OCI-LY3 (cell line): ENCODE measurements at regions not wholly inside any gene's neighbourhood (a gene's known extent, or its start where the extent isn't known, plus 50 kb on each side); places are given as distances from the start of the nearest gene placed in this dataset.

Source experiments
- H2AFZ ChIP-seq: fragments of 200-600, 300-600 bp; shearing (Covaris generic); 2 replicates; pipeline ENCODE4 v1.6.0; 2014; ENCODE audit warnings: antibody characterized with exemption, low read depth, low read length
- H3K27ac ChIP-seq: fragments of 200-600, 300-600 bp; sonication (generic); 2 replicates; pipeline ENCODE4 v1.5.1; 2014; ENCODE audit warnings: mild to moderate bottlenecking, low read length, moderate library complexity, mixed read lengths
- H3K27me3 ChIP-seq: fragments of 200-600, 300-600 bp; sonication (generic); 2 replicates; pipeline ENCODE4 v1.6.1; 2014; ENCODE audit warnings: low read depth, low read length, mixed read lengths
- H3K36me3 ChIP-seq: fragments of 200-600, 300-600 bp; sonication (generic); replicated peaks from 2 replicates; pipeline ENCODE3; 2014; ENCODE audit warnings: low read depth, low read length, mixed read lengths
- H3K4me1 ChIP-seq: fragments of 300-600, 200-600 bp; sonication (generic); 2 replicates; pipeline ENCODE4 v1.6.1; 2014; ENCODE audit warnings: low read length, mixed read lengths
- H3K4me2 ChIP-seq: fragments of 200-600, 300-600 bp; sonication (generic); 2 replicates; pipeline ENCODE4 v1.6.1; 2014; ENCODE audit warnings: low read length, mixed read lengths
- H3K4me3 ChIP-seq: fragments of 300-600, 200-600 bp; sonication (generic); 2 replicates; pipeline ENCODE4 v1.5.1; 2014; ENCODE audit warnings: antibody characterized with exemption, mild to moderate bottlenecking, low read length, moderate library complexity
- H3K79me2 ChIP-seq: fragments of 300-600, 200-600 bp; shearing (Covaris generic); 2 replicates; pipeline ENCODE4 v1.6.1; 2014; ENCODE audit warnings: mild to moderate bottlenecking, low read length, mixed read lengths
- H3K9ac ChIP-seq: fragments of 300-600, 200-600 bp; shearing (Covaris generic); 2 replicates; pipeline ENCODE4 v1.6.0; 2014; ENCODE audit warnings: mild to moderate bottlenecking, low read length, moderate library complexity
- H3K9me3 ChIP-seq: fragments of 200-600, 300-600 bp; shearing (Covaris generic); 2 replicates; pipeline ENCODE4 v1.6.1; 2014; ENCODE audit warnings: low read length, mixed read lengths; ENCODE audit not compliant: insufficient read depth
- H4K20me1 ChIP-seq: fragments of 200-600, 300-600 bp; sonication (generic); 2 replicates; pipeline ENCODE4 v1.6.1; 2016; ENCODE audit warnings: low read length, mixed read lengths; ENCODE audit not compliant: insufficient read depth
- EZH2phosphoT487 ChIP-seq: fragments of 200-600 bp; shearing (Covaris generic); IDR thresholded peaks from 2 replicates; pipeline ENCODE4 v1.6.1; 2018; ENCODE audit warnings: antibody characterized with exemption, mixed run types, low read depth
- TF ChIP-seq, protein P1 (sequence below): fragments of 200-600, 300-600 bp; sonication (generic); IDR thresholded peaks from 2 replicates; pipeline ENCODE4 v1.5.1; 2014; ENCODE audit warnings: antibody characterized with exemption, low read length, low read depth

DNA sequence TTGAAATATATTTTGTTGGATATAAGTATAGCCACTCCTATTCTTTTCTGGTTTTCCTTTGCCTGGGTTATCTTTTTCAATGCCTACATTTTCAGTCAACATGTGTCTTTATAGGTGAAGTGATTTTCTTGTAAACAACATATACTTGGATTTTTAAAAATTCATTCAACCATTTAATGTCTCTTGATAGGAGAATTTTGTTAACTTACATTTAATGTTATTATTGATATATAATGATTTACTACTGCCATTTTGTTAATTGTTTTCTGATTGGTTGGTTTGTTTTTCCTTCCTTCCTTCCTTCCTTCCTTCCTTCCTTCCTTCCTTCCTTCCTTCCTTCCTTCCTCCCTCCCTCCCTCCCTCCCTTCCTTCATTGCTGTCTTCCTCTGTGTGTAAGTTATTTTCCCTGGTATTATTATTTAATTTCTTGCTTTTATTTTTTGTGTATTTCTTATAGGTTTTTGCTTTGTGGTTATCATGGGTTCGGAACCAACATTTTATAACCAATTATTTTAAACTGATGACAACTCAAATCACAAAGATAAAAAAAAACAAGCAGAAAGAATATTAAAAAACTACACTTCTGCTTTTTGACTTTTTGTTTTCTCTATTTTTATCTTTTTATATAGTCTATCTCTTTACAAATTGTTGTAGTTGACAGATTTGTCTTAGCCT lies 330.1 kb upstream of the GRID2 start:
- no peaks in the 10 kb centered on the region for H3K4me1 ChIP-seq
- no peaks in the 10 kb centered on the region for H3K27me3 ChIP-seq
- no peak overlapping the region for H3K9ac ChIP-seq
- no peak overlapping the region for H3K4me3 ChIP-seq
- no peak overlapping the region for H3K27ac ChIP-seq
- H3K9me3 ChIP-seq = 0 out of 2 replicates have a peak, but pooled peaks cover 3% of the 10 kb centered on the region
- no peaks in the 10 kb centered on the region for H3K36me3 ChIP-seq
- no peak overlapping the region for H2AFZ ChIP-seq
- no peaks in the 10 kb centered on the region for H4K20me1 ChIP-seq
- TF ChIP-seq EZH2phosphoT487 = no peak
- TF ChIP-seq, protein P1, sequence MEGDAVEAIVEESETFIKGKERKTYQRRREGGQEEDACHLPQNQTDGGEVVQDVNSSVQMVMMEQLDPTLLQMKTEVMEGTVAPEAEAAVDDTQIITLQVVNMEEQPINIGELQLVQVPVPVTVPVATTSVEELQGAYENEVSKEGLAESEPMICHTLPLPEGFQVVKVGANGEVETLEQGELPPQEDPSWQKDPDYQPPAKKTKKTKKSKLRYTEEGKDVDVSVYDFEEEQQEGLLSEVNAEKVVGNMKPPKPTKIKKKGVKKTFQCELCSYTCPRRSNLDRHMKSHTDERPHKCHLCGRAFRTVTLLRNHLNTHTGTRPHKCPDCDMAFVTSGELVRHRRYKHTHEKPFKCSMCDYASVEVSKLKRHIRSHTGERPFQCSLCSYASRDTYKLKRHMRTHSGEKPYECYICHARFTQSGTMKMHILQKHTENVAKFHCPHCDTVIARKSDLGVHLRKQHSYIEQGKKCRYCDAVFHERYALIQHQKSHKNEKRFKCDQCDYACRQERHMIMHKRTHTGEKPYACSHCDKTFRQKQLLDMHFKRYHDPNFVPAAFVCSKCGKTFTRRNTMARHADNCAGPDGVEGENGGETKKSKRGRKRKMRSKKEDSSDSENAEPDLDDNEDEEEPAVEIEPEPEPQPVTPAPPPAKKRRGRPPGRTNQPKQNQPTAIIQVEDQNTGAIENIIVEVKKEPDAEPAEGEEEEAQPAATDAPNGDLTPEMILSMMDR = no peak
- H3K79me2 ChIP-seq = no peaks in the 10 kb centered on the region
- no peak overlapping the region for H3K4me2 ChIP-seq

- H3K79me2 ChIP-seq = no peaks in the 10 kb centered on the region
- no peak for TF ChIP-seq EZH2phosphoT487
- TF ChIP-seq, protein P1 = no peak
- no peaks in the 10 kb centered on the region for H3K4me1 ChIP-seq
- H3K9me3 ChIP-seq = no peaks in the 10 kb centered on the region
- no peak overlapping the region for H3K9ac ChIP-seq
- no peaks in the 10 kb centered on the region for H4K20me1 ChIP-seq
- no peaks in the 10 kb centered on the region for H3K36me3 ChIP-seq
- H3K27me3 ChIP-seq = no peaks in the 10 kb centered on the region
- H3K4me3 ChIP-seq = no peak overlapping the region
- H2AFZ ChIP-seq = no peak overlapping the region
- no peak overlapping the region for H3K4me2 ChIP-seq
- no peak overlapping the region for H3K27ac ChIP-seq
Measured at GRCh38 chr4:91984466-91984865, 319.3 kb upstream of the GRID2 start.

- no peak overlapping the region for H3K9ac ChIP-seq
- H3K9me3 ChIP-seq = no peaks in the 10 kb centered on the region
- H3K4me3 ChIP-seq = no peak overlapping the region
- no peak overlapping the region for H2AFZ ChIP-seq
- TF ChIP-seq EZH2phosphoT487 = no peak
- TF ChIP-seq, protein P1 = no peak
- no peak overlapping the region for H3K4me2 ChIP-seq
- no peak overlapping the region for H3K27ac ChIP-seq
- H3K79me2 ChIP-seq = no peaks in the 10 kb centered on the region
- H4K20me1 ChIP-seq = no peaks in the 10 kb centered on the region
- no peaks in the 10 kb centered on the region for H3K36me3 ChIP-seq
- no peaks in the 10 kb centered on the region for H3K27me3 ChIP-seq
- peaks cover 7% of the 10 kb centered on the region; the same call in 1 of the 2 replicates for H3K4me1 ChIP-seq
Measured at GRCh38 chr4:91989914-91990313, 313.9 kb upstream of the GRID2 start.

- no peak overlapping the region for H3K4me3 ChIP-seq
- no peaks in the 10 kb centered on the region for H3K79me2 ChIP-seq
- no peak overlapping the region for H3K9ac ChIP-seq
- H3K27ac ChIP-seq = no peak overlapping the region
- TF ChIP-seq, protein P1 = no peak
- TF ChIP-seq EZH2phosphoT487 = no peak
- peak overlapping the region; percentile 7; the same call in 1 of the 2 replicates for H3K4me2 ChIP-seq
- no peaks in the 10 kb centered on the region for H4K20me1 ChIP-seq
- no peak overlapping the region for H2AFZ ChIP-seq
- H3K27me3 ChIP-seq = no peaks in the 10 kb centered on the region
- no peaks in the 10 kb centered on the region for H3K36me3 ChIP-seq
- no peaks in the 10 kb centered on the region for H3K9me3 ChIP-seq
- peaks cover 7% of the 10 kb centered on the region; the same call in 1 of the 2 replicates for H3K4me1 ChIP-seq
Measured at GRCh38 chr4:91990726-91991125, 313.0 kb upstream of the GRID2 start.
